Liver (tissue), 2 donors: ENCODE measurements at regions not wholly inside any gene's neighbourhood (a gene's known extent, or its start where the extent isn't known, plus 50 kb on each side); places are given as distances from the start of the nearest gene placed in this dataset.
"Not testable (repeated sequence)": the region's sequence is repeated elsewhere in the genome, so short reads cannot be mapped to it uniquely, and the experiment has no call there.

Source experiments
- CTCF ChIP-seq: fragments of 150-350 bp; IDR thresholded peaks from 2 replicates; pipeline ENCODE4 v1.5.1; 2017; ENCODE audit warnings: improper control_type of control experiment, low read depth, low read length; ENCODE audit not compliant: missing input control
- REST ChIP-seq: IDR thresholded peaks from 2 replicates; pipeline ENCODE4 v1.6.1; 2016; ENCODE audit warnings: antibody characterized with exemption, mild to moderate bottlenecking
- ZBTB33 ChIP-seq: IDR thresholded peaks from 2 replicates; pipeline ENCODE4 v1.6.1; 2016; ENCODE audit warnings: antibody characterized with exemption
- donor health status: healthy.

- not testable (repeated sequence) for TF ChIP-seq REST, CTCF, ZBTB33
Measured at GRCh38 chr17:15867331-15867730, 77.6 kb upstream of the ADORA2B start.
